Endothelial cell of umbilical vein (primary cell): ENCODE measurements at regions not wholly inside any gene's neighbourhood (a gene's known extent, or its start where the extent isn't known, plus 50 kb on each side); places are given as distances from the start of the nearest gene placed in this dataset.

ENCODE experiments used
- BruUV-seq: library from RNA; stranded (reverse); fragments of 400-500 nt; replicated peaks from 2 replicates; lab custom pipeline; 2021; lab: Mats Ljungman, UMichigan
- CTCF ChIA-PET: fragments of 300-600, 350-600 bp; sonication (Branson Sonifier 250); formaldehyde crosslinking; loops from one replicate; lab custom pipeline; 2021; ENCODE audit warnings: antibody characterized with exemption, inconsistent platforms; lab: Charles Lee
- POLR2A ChIA-PET: fragments of 300-600, 350-600 bp; sonication (Branson Sonifier 250); formaldehyde crosslinking; loops from one replicate; lab custom pipeline; 2021; ENCODE audit warnings: antibody characterized with exemption, inconsistent platforms; lab: Charles Lee
- DNase-seq: peaks from one replicate; pipeline ENCODE4 v3.0.0-alpha.2; 2011; ENCODE audit warnings: low read depth, low spot score
- FAIRE-seq: peaks from 2 replicates; lab custom pipeline; 2011; peaks lifted over from hg19 to GRCh38; lab: Jason Lieb, UNC
- H2AFZ ChIP-seq: 2 replicates; pipeline ENCODE4 v1.6.0; 2012; ENCODE audit warnings: low read depth, low read length, control low read depth, inconsistent platforms
- H3K27ac ChIP-seq: 2 replicates; pipeline ENCODE4 v1.5.1; 2011; ENCODE audit warnings: low read depth, mild to moderate bottlenecking, control low read depth, low read length, moderate library complexity; ENCODE audit not compliant: insufficient read depth
- H3K27me3 ChIP-seq, 2 experiments: 2 replicates each; pipeline versions ENCODE4 v1.6.0 to v1.6.1; 2011; ENCODE audit warnings: low read length in 2 of 2, mixed read lengths in 1 of 2; ENCODE audit not compliant: control insufficient read depth in 2 of 2, insufficient read depth in 2 of 2
- H3K36me3 ChIP-seq, 2 experiments: 2 replicates in 1 of 2; 3 replicates in 1 of 2; pipeline ENCODE4 v1.5.1; 2011; ENCODE audit warnings: low read length in 2 of 2, mild to moderate bottlenecking in 1 of 2, moderate library complexity in 1 of 2; ENCODE audit not compliant: control insufficient read depth in 2 of 2, insufficient read depth in 2 of 2; ENCODE audit errors: extremely low read depth in 1 of 2
- H3K4me1 ChIP-seq: 3 replicates; pipeline ENCODE4 v1.5.1; 2011; ENCODE audit warnings: mild to moderate bottlenecking, low read length; ENCODE audit not compliant: control insufficient read depth, insufficient read depth; ENCODE audit errors: extremely low read depth
- H3K4me2 ChIP-seq: 2 replicates; pipeline ENCODE4 v1.6.1; 2011; ENCODE audit warnings: low read length, control low read depth, mixed read lengths; ENCODE audit not compliant: insufficient read depth
- H3K4me3 ChIP-seq, 3 experiments: fragments of 200-600 bp in 1 of 3; sonication (generic), shearing (Covaris generic) in 1 of 3; replicated peaks in 1 of 3; 2 replicates each; pipeline ENCODE4 v1.5.1; 2011 to 2016; ENCODE audit warnings: control low read depth in 3 of 3, low read length in 3 of 3, mild to moderate bottlenecking in 2 of 3, inconsistent platforms in 1 of 3, low read depth in 1 of 3, moderate library complexity in 1 of 3; ENCODE audit not compliant: insufficient read depth in 1 of 3
- H3K79me2 ChIP-seq: 2 replicates; pipeline ENCODE4 v1.6.0; 2012; ENCODE audit warnings: low read length, inconsistent platforms; ENCODE audit not compliant: control insufficient read depth, insufficient read depth
- H3K9ac ChIP-seq: replicated peaks from 2 replicates; pipeline ENCODE3; 2011; ENCODE audit warnings: low read length, control low read depth; ENCODE audit not compliant: insufficient read depth; ENCODE audit errors: extremely low read depth
- H3K9me1 ChIP-seq: replicated peaks from 3 replicates; pipeline ENCODE4 v1.6.0; 2011; ENCODE audit warnings: mild to moderate bottlenecking, low read length; ENCODE audit not compliant: control insufficient read depth, insufficient read depth; ENCODE audit errors: extremely low read depth
- H3K9me3 ChIP-seq: replicated peaks from 2 replicates; pipeline ENCODE4 v1.5.1; 2012; ENCODE audit warnings: low read length, inconsistent platforms; ENCODE audit not compliant: control insufficient read depth, insufficient read depth
- H4K20me1 ChIP-seq: replicated peaks from 2 replicates; pipeline ENCODE3; 2011; ENCODE audit warnings: mild to moderate bottlenecking, low read length; ENCODE audit not compliant: control insufficient read depth, insufficient read depth; ENCODE audit errors: extremely low read depth
- CTCF ChIP-seq, 2 donors: IDR thresholded peaks; 1 replicate in 1 of 2; 2 replicates in 1 of 2; pipeline ENCODE4 v1.5.1; 2011; ENCODE audit warnings: low read length in 2 of 2, mild to moderate bottlenecking in 2 of 2, moderate library complexity in 2 of 2, control low read depth in 1 of 2, inconsistent platforms in 1 of 2, low read depth in 1 of 2; ENCODE audit not compliant: insufficient read depth in 1 of 2; ENCODE audit errors: extremely low read depth in 1 of 2
- EZH2 ChIP-seq: IDR thresholded peaks from 2 replicates; pipeline ENCODE4 v1.6.1; 2012; ENCODE audit warnings: borderline replicate concordance, low read depth, mild to moderate bottlenecking, moderate library complexity, low read length, inconsistent platforms; ENCODE audit not compliant: severe bottlenecking
- FOS ChIP-seq: IDR thresholded peaks from 2 replicates; pipeline ENCODE4 v1.6.1; 2011; ENCODE audit warnings: mild to moderate bottlenecking, low read length, moderate library complexity, borderline replicate concordance; ENCODE audit not compliant: insufficient read depth
- GATA2 ChIP-seq: IDR thresholded peaks from 2 replicates; pipeline ENCODE4 v1.7.0; 2011; ENCODE audit warnings: low read depth, mild to moderate bottlenecking, moderate library complexity, mixed read lengths, low read length; ENCODE audit not compliant: insufficient read length, insufficient read depth
- JUN ChIP-seq: IDR thresholded peaks from 2 replicates; pipeline ENCODE4 v1.6.1; 2011; ENCODE audit warnings: borderline replicate concordance, low read depth; ENCODE audit not compliant: insufficient read length, insufficient read depth
- MYC ChIP-seq: IDR thresholded peaks from one replicate; pipeline ENCODE4 v1.6.1; 2011; ENCODE audit warnings: mild to moderate bottlenecking, low read depth, low read length
- POLR2A ChIP-seq: IDR thresholded peaks from 2 replicates; pipeline ENCODE4 v1.6.1; 2012; ENCODE audit warnings: low read depth, mild to moderate bottlenecking, control low read depth, low read length
- POLR2AphosphoS5 ChIP-seq: IDR thresholded peaks from 2 replicates; pipeline ENCODE4 v1.6.1; 2012; ENCODE audit warnings: low read depth, mild to moderate bottlenecking, control low read depth, low read length, moderate library complexity; ENCODE audit not compliant: insufficient read depth
- dilution Hi-C: fragments of 300-500 bp; cut with MboI; formaldehyde crosslinking; loops from one replicate; pipeline ENCODE4 v1.15.0; 2019; ENCODE audit warnings: low sequenced_read_pairs; ENCODE audit not compliant: extremely low pct_ligation_motif_present
- intact Hi-C: fragments of 100-400 bp; cut with micrococcal nuclease; formaldehyde crosslinking; loops from one replicate; pipeline ENCODE4 v1.10.0; 2022
- TF ChIP-seq, protein P1 (sequence below): IDR thresholded peaks from 2 replicates; pipeline ENCODE4 v1.6.1; 2011; ENCODE audit not compliant: insufficient read depth, insufficient read length

DNA sequence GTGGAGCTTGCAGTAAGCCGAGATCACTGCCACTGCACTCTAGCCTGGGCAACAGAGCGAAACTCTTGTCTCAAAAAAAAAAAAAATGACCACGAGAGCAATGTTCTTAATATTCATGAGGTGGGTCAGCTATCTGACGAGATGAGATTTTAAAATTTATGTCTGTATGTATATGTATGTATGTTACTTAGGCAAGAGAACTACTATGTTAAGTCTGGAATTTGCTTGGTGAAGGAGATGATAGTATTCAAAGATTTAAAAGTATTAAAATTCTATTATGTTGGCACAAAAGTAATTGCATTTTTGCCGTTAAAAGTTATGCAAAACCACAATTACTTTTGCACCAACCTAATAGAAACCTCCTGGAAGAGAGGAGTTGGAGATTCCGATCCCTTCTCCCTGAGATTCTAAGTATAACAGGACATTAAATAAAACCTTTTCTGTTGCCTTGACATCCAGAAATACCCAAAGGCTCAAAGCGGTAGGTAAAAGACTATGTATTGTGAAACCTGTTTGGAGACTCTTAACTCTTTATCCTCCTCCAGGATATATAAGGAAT, 114.3 kb upstream of the TNS3 start:
- BruUV-seq: no TSS peak
- no peak overlapping the region for H3K27ac ChIP-seq
- H3K27me3 ChIP-seq: no peaks in the 10 kb centered on the region
- FAIRE-seq (no peak), DNase-seq (no peak)
- H4K20me1 ChIP-seq: no peaks in the 10 kb centered on the region
- no peak overlapping the region for H3K9ac ChIP-seq
- intact Hi-C loops (no loop called here), dilution Hi-C loops (no loop called here)
- no peaks in the 10 kb centered on the region for H3K79me2 ChIP-seq
- H3K36me3 ChIP-seq: no peaks in the 10 kb centered on the region
- ChIA-PET CTCF (interaction anchor here (0.7 kb wide), 1 partner anchor 261 kb away, joined by 3 read pairs; no protein-coding TSS in a partner anchor), POLR2A (no interaction called here)
- H3K9me3 ChIP-seq: no peaks in the 10 kb centered on the region
- TF ChIP-seq POLR2A: no peak
- TF ChIP-seq GATA2: no peak
- TF ChIP-seq MYC: no peak
- TF ChIP-seq, protein P1, sequence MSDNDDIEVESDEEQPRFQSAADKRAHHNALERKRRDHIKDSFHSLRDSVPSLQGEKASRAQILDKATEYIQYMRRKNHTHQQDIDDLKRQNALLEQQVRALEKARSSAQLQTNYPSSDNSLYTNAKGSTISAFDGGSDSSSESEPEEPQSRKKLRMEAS: no peak
- no peak for TF ChIP-seq JUN
- TF ChIP-seq POLR2AphosphoS5: no peak
- TF ChIP-seq FOS: no peak
- no peak for TF ChIP-seq EZH2
- no peak for TF ChIP-seq CTCF (IDR thresholded peaks at IDR 0.05; ENCODE audit: extremely low read depth in 1 of 2, insufficient read depth in 1 of 2, low read depth in 1 of 2, low read length in 2 of 2)
- no peak overlapping the region for H3K4me3 ChIP-seq
- no peak overlapping the region for H3K4me2 ChIP-seq
- no peaks in the 10 kb centered on the region for H3K4me1 ChIP-seq
- H3K9me1 ChIP-seq: no peaks in the 10 kb centered on the region
- no peak overlapping the region for H2AFZ ChIP-seq
